ENCODE measurements at regions not wholly inside any gene's neighbourhood (a gene's known extent, or its start where the extent isn't known, plus 50 kb on each side); places are given as distances from the start of the nearest gene placed in this dataset.

GRCh38 chr2:204479557-204479956, 65.7 kb upstream of the PARD3B start:
- DNase-seq (ENCODE audit: low read depth in 2 of 2) = no peak

- no peak for DNase-seq (ENCODE audit: low read depth in 2 of 2)
These were observed 64.6 kb upstream of the PARD3B start for GRCh38 chr2:204480676-204481075.

GRCh38 chr2:204483608-204484081, 61.6 kb upstream of the PARD3B start:
- no peak for DNase-seq (ENCODE audit: low read depth in 2 of 2)

GRCh38 chr2:204486321-204486720, 59.0 kb upstream of the PARD3B start:
- no peak for DNase-seq (ENCODE audit: low read depth in 2 of 2)

- no peak for DNase-seq (ENCODE audit: low read depth in 2 of 2)
These were observed 58.5 kb upstream of the PARD3B start for GRCh38 chr2:204486805-204487204.

- no peak for DNase-seq (ENCODE audit: low read depth in 2 of 2)
These were observed 57.6 kb upstream of the PARD3B start for GRCh38 chr2:204487447-204488229.

GRCh38 chr2:204491528-204491927, 53.7 kb upstream of the PARD3B start:
- DNase-seq (ENCODE audit: low read depth in 2 of 2) = no peak

GRCh38 chr2:204492417-204492816, 52.9 kb upstream of the PARD3B start:
- no peak for DNase-seq (ENCODE audit: low read depth in 2 of 2)

- DNase-seq (ENCODE audit: low read depth in 2 of 2) = no peak
These were observed 50.6 kb upstream of the PARD3B start for GRCh38 chr2:204494681-204495080.

GRCh38 chr2:204495381-204495780, 49.9 kb upstream of the PARD3B start:
- DNase-seq (ENCODE audit: low read depth in 2 of 2) = no peak
